ENCODE measurements at regions not wholly inside any gene's neighbourhood (a gene's known extent, or its start where the extent isn't known, plus 50 kb on each side); places are given as distances from the start of the nearest gene placed in this dataset.

GRCh38 chr13:32859707-32860292, 156.4 kb upstream of the KL start (continued):
- TF ChIP-seq ZNF546 (CRISPR knock-in tag; conservative IDR thresholded peaks at IDR 0.05) (no peak), IKZF1 (IDR thresholded peaks at IDR 0.05) (no peak)

GRCh38 chr13:32861304-32861703, 154.9 kb upstream of the KL start:
- POLR2A ChIA-PET, result no interaction called here
- no TSS peak for BruUV-seq (replicated peaks)

More at GRCh38 chr13:32861304-32861703, 154.9 kb upstream of the KL start:
- Histone ChIP-seq H3K4me1 (ENCODE audit: insufficient read depth, low read length) (no peaks in the 10 kb centered on the region), H3K4me3 (replicated peaks in 1 of 3; ENCODE audit: insufficient read depth in 1 of 3, low read depth in 2 of 3, low read length in 3 of 3) (no peak overlapping the region), H3K79me2 (ENCODE audit: insufficient read depth, low read length) (no peaks in the 10 kb centered on the region), H3K4me2 (ENCODE audit: low read depth, low read length) (no peak overlapping the region), H2AFZ (ENCODE audit: low read length) (no peak overlapping the region), H3K27me3 (ENCODE audit: control insufficient read depth in 1 of 2, insufficient read depth in 2 of 2, low read length in 2 of 2) (peaks cover 0 to 11% of the 10 kb centered on the region in 2 experiments; a peak in 1 of 5 replicates), H3K36me3 (replicated peaks in 1 of 2; ENCODE audit: control insufficient read depth in 1 of 2, insufficient read depth in 2 of 2, low read length in 2 of 2) (no peaks in the 10 kb centered on the region), H3K9me3 (ENCODE audit: low read length) (no peaks in the 10 kb centered on the region), H3K27ac (ENCODE audit: extremely low read length, insufficient read depth, low read length) (no peak overlapping the region), H3K9ac (ENCODE audit: insufficient read depth, low read depth, low read length) (no peak overlapping the region), H4K20me1 (ENCODE audit: insufficient read depth, low read length) (no peaks in the 10 kb centered on the region)
- CTCF ChIA-PET (ENCODE audit: low intra/inter-chr PET ratio, low total read pairs), result no interaction called here
- ATAC-seq (no peak), FAIRE-seq (no peak), DNase-seq (ENCODE audit: low spot score) (no peak)
- in situ Hi-C loops (cut with HindIII; ENCODE audit: extremely low pct_ligation_motif_present, low pct_unique_long_range_greater_than_20kb) (no loop called here), intact Hi-C loops (cut with micrococcal nuclease; ENCODE audit: unreplicated experiment) (no loop called here)
- TF ChIP-seq HNF1B (CRISPR knock-in tag; IDR thresholded peaks at IDR 0.05) (no peak), NCOA1 (CRISPR knock-in tag; IDR thresholded peaks at IDR 0.05) (no peak), ZBTB26 (CRISPR knock-in tag; IDR thresholded peaks at IDR 0.05; ENCODE audit: borderline replicate concordance) (no peak), ZNF563 (CRISPR knock-in tag; IDR thresholded peaks at IDR 0.05) (no peak), E2F1 (CRISPR knock-in tag; IDR thresholded peaks at IDR 0.05) (no peak), AHR (CRISPR knock-in tag; IDR thresholded peaks at IDR 0.05) (no peak), RFX3 (CRISPR knock-in tag; IDR thresholded peaks at IDR 0.05) (no peak), RBAK (CRISPR knock-in tag; IDR thresholded peaks at IDR 0.05) (no peak), THYN1 (CRISPR knock-in tag; IDR thresholded peaks at IDR 0.05; ENCODE audit: borderline replicate concordance, low read depth) (no peak), RELA (CRISPR knock-in tag; IDR thresholded peaks at IDR 0.05) (no peak), MAFG (CRISPR knock-in tag; IDR thresholded peaks at IDR 0.05) (no peak), GPN1 (CRISPR knock-in tag; IDR thresholded peaks at IDR 0.05; ENCODE audit: borderline replicate concordance) (no peak), ZNF691 (CRISPR knock-in tag; IDR thresholded peaks at IDR 0.05; ENCODE audit: borderline replicate concordance, low read depth) (no peak), TAF1 (CRISPR knock-in tag; IDR thresholded peaks at IDR 0.05) (no peak)
- 22% methylated on average over 3 of the region's 3 CpGs for WGBS (ENCODE audit: low lambda C conversion rate)

Data from HepG2 (cell line).